ENCODE measurements at regions not wholly inside any gene's neighbourhood (a gene's known extent, or its start where the extent isn't known, plus 50 kb on each side); places are given as distances from the start of the nearest gene placed in this dataset.

GRCh38 chr22:49567899-49568750 lies 259.5 kb downstream of the BRD1 start (continued):
- no peak for TF ChIP-seq REST (IDR thresholded peaks at IDR 0.05; ENCODE audit: unreplicated experiment)
- no peak for TF ChIP-seq CREB1 (CRISPR knock-in tag; IDR thresholded peaks at IDR 0.05; ENCODE audit: low read depth)
- no peak for TF ChIP-seq STAT1 (IDR thresholded peaks at IDR 0.05; ENCODE audit: unreplicated experiment)
- TF ChIP-seq NANOG (IDR thresholded peaks at IDR 0.05; ENCODE audit: borderline replicate concordance) = no peak
- no peak for TF ChIP-seq EZH2phosphoT487 (IDR thresholded peaks at IDR 0.05; ENCODE audit: unreplicated experiment)
- no peak for TF ChIP-seq ZNF114 (CRISPR knock-in tag; IDR thresholded peaks at IDR 0.05)

GRCh38 chr22:49566693-49567092 lies 261.0 kb downstream of the BRD1 start:
- Mint-ChIP-seq H3K27me3 (ENCODE audit: insufficient read depth, low read depth, poor library complexity) (peaks cover 13% of the 10 kb centered on the region), H3K4me1 (no peaks in the 10 kb centered on the region), H3K9me3 (no peaks in the 10 kb centered on the region), H3K27ac (no peak overlapping the region), H3K4me3 (no peak overlapping the region), H3K36me3 (ENCODE audit: low read depth) (no peaks in the 10 kb centered on the region)
- Histone ChIP-seq H3K4me2 (no peak overlapping the region), H3K4me1 (ENCODE audit: insufficient read depth) (no peaks in the 10 kb centered on the region), H3K4me3 (no peak overlapping the region), H2AFZ (no peak overlapping the region), H4K20me1 (replicated peaks; ENCODE audit: insufficient read depth) (no peaks in the 10 kb centered on the region), H3K36me3 (ENCODE audit: insufficient read depth) (peaks cover 9% of the 10 kb centered on the region; the same call in 1 of the 2 replicates), H3K9me2 (ENCODE audit: insufficient read depth) (no peaks in the 10 kb centered on the region), H3K27me3 (ENCODE audit: insufficient read depth) (0 out of 2 replicates have a peak, but pooled peaks cover 3% of the 10 kb centered on the region), H3F3A (replicated peaks; ENCODE audit: low read depth) (no peaks in the 10 kb centered on the region), H3K79me2 (replicated peaks; ENCODE audit: insufficient read depth) (no peaks in the 10 kb centered on the region), H3K27ac (ENCODE audit: low read depth) (no peak overlapping the region)
- no peak for ATAC-seq
- no peak for DNase-seq (ENCODE audit: low spot score)
- no peak for TF ChIP-seq CREB1 (CRISPR knock-in tag; IDR thresholded peaks at IDR 0.05; ENCODE audit: low read depth)
- no peak for TF ChIP-seq ETS1 (IDR thresholded peaks at IDR 0.05)
- TF ChIP-seq EZH2 (IDR thresholded peaks at IDR 0.05; ENCODE audit: low read depth, unreplicated experiment) = no peak
- TF ChIP-seq NANOG (IDR thresholded peaks at IDR 0.05; ENCODE audit: borderline replicate concordance) = no peak
- TF ChIP-seq JUNB (IDR thresholded peaks at IDR 0.05; ENCODE audit: unreplicated experiment) = no peak
- TF ChIP-seq ZNF114 (CRISPR knock-in tag; IDR thresholded peaks at IDR 0.05) = no peak
- no peak for TF ChIP-seq POLR2AphosphoS5 (IDR thresholded peaks at IDR 0.05; ENCODE audit: low read depth)
- no peak for TF ChIP-seq ZNF462 (CRISPR knock-in tag; IDR thresholded peaks at IDR 0.05)
- TF ChIP-seq EZH2phosphoT487 (IDR thresholded peaks at IDR 0.05; ENCODE audit: unreplicated experiment) = no peak

Measured in GM23338 (cell line).